Fibroblast of skin of back (primary cell): ENCODE measurements at regions not wholly inside any gene's neighbourhood (a gene's known extent, or its start where the extent isn't known, plus 50 kb on each side); places are given as distances from the start of the nearest gene placed in this dataset.

Source experiments
- DNase-seq: peaks from one replicate; pipeline ENCODE4 v3.0.0-alpha.2; 2013

GRCh38 chr9:107665057-107665456 is 175.5 kb upstream of the KLF4 start:
- no peak for DNase-seq

DNA sequence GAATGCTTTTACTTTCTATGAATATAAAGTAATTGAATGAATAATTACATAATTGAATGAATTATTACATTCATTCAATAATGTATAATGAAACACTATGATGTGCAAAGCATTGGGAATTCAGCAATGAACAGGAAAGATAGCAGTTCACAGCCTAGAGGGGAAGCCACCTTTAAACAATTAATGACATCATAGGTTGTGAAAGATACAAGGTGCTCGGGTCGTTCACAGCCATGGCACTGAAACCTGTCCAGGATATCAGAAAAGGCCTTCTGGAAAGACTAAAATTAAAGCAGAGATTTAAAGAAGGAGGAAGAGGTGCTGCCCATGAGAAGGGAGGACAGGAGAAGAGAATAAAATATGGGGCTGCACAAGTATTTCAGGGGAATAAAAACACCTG is 171.4 kb upstream of the KLF4 start:
- no peak for DNase-seq

DNA sequence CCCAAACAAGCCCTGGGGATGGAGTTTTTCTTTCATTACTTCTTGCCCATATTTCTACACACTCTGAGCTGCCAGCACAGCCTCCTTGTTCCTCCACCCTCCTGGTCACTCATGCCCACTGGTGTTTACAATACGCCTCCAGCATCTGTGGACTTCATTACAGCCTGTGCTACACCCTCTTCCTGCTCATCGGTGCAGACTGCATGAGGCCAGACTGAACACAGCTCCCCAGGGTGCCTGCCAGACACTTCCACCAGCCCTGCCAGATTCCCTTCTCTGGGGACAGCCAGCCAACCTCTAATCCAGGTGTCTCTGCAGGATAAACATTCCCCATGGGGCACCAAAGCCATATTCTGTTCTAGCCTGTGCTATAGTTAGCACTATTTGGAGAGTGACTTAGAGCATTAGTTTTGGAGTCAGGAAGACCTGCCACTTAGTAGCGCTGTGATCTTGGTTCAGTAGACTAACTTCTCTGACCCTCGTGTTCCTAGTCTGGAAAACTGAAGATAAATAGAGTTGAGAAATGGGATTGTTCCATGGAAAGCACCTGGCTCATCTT is 163.8 kb upstream of the KLF4 start:
- DNase-seq: no peak

DNA sequence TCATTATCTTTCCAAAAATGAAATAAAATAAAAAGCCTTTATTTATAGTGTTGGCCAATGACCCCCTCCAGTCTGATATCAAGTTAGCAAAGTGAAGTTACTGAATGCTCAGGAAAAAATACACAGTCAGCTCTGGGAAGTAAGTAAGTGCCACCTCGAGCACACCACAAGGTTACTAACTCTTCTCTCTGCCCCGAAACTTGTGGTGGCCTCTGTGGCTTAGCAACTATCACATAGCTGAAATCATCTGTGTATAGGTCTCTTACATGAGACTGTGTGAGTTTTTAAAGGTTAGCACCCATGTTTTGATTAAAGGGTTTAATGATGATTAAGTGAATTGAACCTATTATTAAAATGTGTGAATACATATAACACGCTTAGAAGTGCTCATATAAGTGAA is 161.4 kb upstream of the KLF4 start:
- DNase-seq: no peak

- peak; percentile 93 for DNase-seq
Measured at GRCh38 chr9:107650321-107650720, 160.8 kb upstream of the KLF4 start.

DNA sequence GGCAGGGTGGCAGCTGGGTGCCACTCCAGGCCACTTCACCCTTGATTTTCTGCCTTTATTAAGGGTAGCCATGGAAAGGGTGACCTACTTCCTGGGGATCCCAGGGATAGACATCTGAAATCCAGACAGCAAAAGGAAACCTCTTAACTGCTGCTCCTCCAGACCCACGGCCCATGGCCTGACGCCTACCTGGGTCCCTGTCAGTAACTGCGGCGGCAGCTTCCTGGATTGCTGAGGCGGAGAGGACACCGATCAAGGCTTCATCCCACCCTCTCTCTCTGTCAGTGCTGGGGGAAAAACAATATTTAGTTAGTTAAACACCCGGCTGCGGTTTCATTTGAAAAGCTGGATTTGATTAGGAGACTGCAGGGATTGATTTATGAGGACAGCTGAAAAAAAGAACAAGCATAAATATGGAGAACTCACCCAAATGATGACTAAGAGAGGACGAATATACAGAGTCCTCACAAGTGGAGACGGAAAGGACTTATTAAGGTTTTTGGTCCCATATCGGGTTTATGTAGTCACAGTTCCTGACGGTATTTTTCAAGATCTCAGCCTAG is 158.7 kb upstream of the KLF4 start:
- DNase-seq: peak; percentile 86

- DNase-seq: no peak
Measured at GRCh38 chr9:107647611-107648010, 158.0 kb upstream of the KLF4 start.

DNA sequence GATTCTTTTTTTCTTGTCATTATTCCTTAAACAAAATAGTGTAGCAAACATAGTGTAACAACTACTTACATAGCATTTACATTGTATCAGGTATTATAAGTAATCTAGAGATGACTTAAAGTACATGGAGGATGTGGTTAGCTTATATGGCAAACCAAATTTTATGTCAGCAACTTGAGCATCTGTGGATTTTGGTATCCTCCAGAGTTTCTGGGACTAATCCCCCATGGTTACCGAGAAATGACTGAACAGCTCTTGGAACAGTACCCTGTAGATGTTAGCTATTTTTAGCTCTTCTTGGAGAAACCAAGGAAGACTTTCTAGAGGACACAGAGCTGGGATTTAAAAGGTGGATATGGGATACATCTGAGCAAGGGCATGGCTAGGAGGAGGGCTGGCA is 157.6 kb upstream of the KLF4 start:
- DNase-seq: peak; percentile 34

- no peak for DNase-seq
Measured at GRCh38 chr9:107645464-107645833, 155.9 kb upstream of the KLF4 start.

- peak; percentile 49 for DNase-seq
Measured at GRCh38 chr9:107644733-107645463, 155.3 kb upstream of the KLF4 start.

DNA sequence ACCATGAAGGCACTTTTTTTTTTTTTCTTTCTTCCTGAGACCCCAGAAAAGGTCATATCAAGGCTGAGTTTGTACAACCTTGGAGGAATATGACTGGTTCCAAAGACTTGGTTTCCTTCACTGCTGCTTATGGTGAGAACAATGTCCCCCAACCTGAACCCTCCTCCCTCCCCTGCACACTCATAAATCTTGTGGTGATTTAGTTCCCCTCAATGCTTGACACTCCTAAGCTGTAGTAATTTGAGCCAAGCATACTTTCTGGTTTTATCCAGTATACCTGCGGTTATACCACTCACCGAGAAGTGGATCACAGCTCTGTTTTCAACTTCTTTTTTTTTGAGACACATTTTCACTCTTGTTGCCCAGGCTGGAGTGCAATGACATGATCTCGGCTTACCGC is 149.9 kb upstream of the KLF4 start:
- DNase-seq: no peak

GRCh38 chr9:107638521-107639310 is 149.1 kb upstream of the KLF4 start:
- DNase-seq: peak; percentile 82

DNA sequence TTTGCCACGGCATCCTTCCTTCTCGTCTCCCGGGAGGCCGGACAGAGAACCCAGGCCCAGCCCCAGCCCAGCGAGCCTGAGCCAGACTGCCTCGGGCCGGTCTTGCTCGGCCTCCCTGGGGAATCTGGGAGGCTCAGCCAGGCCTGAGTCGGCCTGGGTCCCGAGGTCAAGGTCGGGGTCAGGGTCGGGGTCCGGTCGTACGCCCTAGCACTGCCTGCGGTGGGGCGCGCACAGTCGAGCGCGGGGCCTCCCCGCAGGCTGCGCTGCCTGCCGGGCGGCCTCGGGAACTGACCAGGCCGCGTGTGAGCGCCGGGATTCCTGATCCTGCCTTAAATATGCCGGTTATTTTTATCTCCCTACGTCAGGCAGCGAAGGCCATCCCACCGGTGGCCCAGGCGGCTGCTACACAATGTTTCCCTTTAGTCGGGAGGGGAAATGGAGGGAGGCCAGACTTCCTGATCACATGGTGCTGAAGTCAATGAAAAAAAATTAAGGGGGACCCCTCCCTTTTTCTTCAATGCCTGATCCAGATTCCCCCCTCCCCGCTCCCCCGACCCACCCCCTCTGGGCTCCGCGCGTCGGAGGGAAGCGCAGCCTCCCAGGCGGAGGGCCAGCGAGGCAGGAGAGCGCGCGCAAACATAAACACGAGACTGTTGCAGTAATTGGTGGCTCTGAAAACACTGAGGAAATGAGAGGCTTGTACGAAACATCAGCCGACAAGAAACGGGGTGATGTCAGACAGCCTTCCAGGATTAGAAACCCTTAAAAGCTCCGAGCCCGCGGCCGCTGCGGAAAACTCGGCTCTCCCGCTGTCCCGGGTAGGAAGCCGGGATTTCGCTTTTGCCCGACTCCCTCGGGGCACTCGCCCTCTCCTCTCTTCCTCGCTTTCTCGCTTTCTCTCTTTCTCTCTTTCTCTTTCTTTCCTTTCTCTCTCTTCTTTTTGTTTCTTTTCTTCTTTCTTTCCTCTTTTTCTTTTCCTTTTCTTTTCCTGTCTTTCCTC is 148.2 kb upstream of the KLF4 start:
- DNase-seq: peak; percentile 99

DNA sequence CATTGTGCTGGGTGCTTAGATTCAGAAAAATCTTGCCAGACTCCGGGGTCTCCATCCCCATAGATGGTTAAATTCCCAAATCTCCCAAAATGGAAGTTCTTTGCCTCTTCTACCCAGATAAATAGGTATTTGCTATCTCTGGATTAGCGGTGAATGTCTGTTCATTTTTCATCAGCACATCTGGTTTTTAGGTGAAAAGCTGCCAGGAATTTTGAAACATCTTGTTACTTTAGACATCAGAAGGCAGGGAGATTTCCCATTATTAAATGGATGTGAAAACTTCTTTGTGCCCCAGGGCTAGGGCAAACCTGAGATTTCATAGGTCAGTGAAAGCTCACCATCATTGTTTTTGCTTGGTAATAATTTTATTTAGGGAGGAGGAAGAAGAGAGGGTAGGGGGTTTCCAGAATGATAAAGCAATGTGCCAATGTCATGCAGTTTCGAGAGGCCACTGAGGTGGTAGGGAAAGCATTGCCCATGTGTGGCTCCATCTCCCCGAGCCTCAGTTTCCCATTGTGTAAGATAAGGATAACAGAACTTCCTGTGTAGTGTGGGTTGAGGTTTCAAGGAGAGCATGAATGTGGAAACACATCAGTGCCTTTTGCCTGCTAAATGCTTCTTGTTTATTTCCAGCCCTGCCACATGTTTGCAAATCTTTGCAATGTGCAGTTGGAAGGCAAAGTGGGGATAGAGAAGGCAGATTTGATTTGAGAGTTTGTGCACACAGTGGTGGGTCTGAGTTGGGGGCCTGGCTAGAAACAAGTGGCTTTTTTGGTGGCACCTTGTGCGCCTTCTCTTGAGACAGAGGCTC is 147.2 kb upstream of the KLF4 start:
- DNase-seq: no peak

DNA sequence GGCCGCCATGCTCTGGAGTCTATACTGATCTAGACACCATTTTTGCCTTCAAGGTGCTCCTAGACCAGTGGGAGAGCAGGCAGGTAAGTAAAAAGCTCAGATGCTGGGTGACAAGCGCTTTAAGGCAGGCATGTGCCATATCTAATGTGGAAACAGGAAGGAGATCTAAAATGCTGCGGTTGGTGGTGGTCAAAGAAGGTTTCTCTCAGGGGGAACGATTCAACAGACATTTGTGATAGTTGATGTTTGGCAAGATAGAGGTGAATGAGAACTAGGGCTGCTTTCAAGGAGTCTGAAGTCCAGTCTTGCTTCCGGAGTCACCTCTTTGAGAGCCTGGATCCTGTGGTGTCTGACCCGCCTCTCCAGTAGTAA is 146.2 kb upstream of the KLF4 start:
- no peak for DNase-seq

DNA sequence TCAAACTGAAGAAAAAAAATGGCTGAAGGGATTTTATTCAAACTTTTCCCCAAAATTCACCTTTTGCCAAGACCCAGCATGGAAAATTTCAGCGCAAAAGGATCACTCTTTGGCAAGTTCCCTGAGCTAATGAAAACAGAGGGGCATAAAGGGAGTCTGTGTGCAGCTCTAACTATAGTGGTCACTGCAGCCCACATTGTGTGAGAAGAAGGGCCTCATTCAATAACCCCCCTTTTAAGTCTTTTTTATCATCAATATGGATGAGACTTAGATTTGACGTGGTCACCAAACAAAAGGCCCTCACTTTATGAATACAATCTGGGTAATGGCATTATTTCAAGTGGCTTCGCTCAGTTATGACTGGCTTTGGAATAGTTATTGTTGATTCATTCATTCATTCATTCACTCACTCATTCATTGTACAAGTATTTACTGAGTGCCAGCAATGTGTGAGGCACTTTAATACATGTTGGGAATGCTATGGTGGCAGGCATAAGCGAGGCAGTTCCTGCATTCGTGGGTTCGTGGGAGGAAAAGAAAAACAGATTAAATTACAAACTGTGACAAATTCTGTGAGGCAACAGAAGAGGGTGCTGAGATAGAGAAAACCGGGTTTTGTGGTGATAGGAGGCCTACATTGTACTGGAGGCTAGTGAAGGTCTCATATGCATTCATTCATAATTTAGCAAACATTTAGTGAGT is 145.7 kb upstream of the KLF4 start:
- peak; percentile 56 for DNase-seq

DNA sequence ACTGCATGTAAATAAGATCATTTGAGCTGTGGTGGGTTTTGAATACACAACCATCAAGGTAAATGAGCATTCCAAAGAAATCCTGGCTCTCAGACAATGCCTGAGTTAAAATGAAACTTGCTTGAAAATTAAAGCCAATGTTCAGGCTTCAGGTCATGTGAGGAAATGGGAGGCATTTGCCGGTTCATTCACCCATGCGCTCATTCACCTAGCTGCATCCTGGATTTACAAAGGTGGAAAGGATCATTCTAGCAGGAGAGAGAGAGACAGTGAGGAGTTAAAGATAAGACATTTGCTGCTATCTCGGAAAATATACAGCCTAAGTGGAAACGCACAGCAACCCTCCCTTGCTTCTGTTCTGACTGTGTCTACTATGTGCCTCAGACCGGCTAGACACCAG is 143.8 kb upstream of the KLF4 start:
- no peak for DNase-seq

- DNase-seq: no peak
Measured at GRCh38 chr9:107632661-107633060, 143.1 kb upstream of the KLF4 start.

DNA sequence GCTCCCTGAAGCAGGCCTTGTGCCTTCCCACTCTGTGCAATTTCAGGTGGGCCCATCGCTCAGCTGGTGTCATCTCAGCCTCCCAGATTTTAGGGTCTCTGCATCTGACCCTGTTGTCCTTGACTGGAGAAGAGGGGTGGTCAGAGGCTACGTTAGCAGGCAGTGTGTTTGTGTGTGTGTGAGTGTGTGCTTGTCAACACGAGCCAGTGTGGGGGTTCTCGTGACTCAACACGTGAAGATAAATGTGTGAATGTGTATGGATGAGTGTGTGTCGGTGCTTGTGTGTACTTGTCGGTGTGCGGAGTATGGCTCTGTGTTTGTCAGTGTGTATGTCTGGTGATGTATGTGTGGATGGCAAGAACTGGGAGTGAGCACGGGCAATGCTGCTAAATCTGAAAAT is 142.6 kb upstream of the KLF4 start:
- no peak for DNase-seq

- DNase-seq: no peak
Measured at GRCh38 chr9:107631788-107632187, 142.2 kb upstream of the KLF4 start.

DNA sequence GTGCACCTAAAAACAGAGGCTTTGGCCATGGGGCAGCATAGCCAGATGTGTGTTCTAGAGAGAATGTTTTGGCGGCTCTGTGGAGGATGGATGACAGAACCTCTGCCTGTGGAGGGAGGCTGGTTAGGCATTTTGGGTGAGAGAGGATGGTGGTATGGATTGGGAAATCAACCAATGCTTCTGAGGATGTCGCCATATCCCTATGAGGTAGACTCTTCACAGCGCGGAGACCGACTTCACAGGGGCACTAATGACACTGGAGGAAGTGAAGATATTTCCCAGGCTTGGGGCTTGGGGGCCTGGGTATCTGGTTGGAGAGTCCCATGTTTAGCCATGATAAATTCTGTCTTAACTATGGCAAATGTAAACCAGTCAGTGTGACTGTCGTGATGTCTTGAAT is 140.6 kb upstream of the KLF4 start:
- no peak for DNase-seq
